Suprapubic skin (tissue), 4 donors: ENCODE measurements at regions not wholly inside any gene's neighbourhood (a gene's known extent, or its start where the extent isn't known, plus 50 kb on each side); places are given as distances from the start of the nearest gene placed in this dataset.

Experiments
- DNase-seq, 2 donors: peaks; one replicate each; pipeline ENCODE4 v3.0.0-alpha.2; 2019; ENCODE audit warnings: low spot score in 2 of 2
- H3K27ac ChIP-seq: fragments of 200-600 bp; sonication (generic); one replicate; pipeline ENCODE4 v1.5.1; 2019
- H3K27me3 ChIP-seq: fragments of 200-600 bp; sonication (generic); one replicate; pipeline ENCODE4 v1.5.1; 2019
- H3K36me3 ChIP-seq: fragments of 200-600 bp; sonication (generic); one replicate; pipeline ENCODE4 v1.5.1; 2019
- H3K4me1 ChIP-seq: fragments of 200-600 bp; sonication (generic); one replicate; pipeline ENCODE4 v1.5.1; 2019
- H3K4me3 ChIP-seq: fragments of 200-600 bp; sonication (generic); one replicate; pipeline ENCODE4 v1.5.1; 2019; ENCODE audit warnings: mild to moderate bottlenecking
- H3K9me3 ChIP-seq: fragments of 200-600 bp; sonication (generic); one replicate; pipeline ENCODE4 v1.5.1; 2019
- CTCF ChIP-seq, 2 donors: fragments of 200-600 bp in 1 of 2; fragments of 450-650 bp in 1 of 2; sonication (generic) in 1 of 2; IDR thresholded peaks; one replicate each; pipeline ENCODE4 v1.5.1; 2016 to 2019; ENCODE audit warnings: antibody characterized with exemption in 2 of 2, mild to moderate bottlenecking in 1 of 2, moderate library complexity in 1 of 2
- EP300 ChIP-seq: sonication (generic); formaldehyde crosslinking; IDR thresholded peaks from one replicate; pipeline ENCODE4 v1.6.1; 2017; ENCODE audit warnings: antibody characterized with exemption
- POLR2A ChIP-seq, 2 donors: fragments of 450-650 bp; IDR thresholded peaks; one replicate each; pipeline ENCODE4 v1.6.1; 2017; ENCODE audit warnings: antibody characterized with exemption in 2 of 2, mild to moderate bottlenecking in 2 of 2, moderate library complexity in 2 of 2
- POLR2AphosphoS5 ChIP-seq, 3 donors: sonication (generic); formaldehyde crosslinking; IDR thresholded peaks; one replicate each; pipeline ENCODE4 v1.6.1; 2017; ENCODE audit warnings: antibody characterized with exemption in 3 of 3
- WGBS: methylation state at CpG from one replicate; pipeline ENCODE4 v1.1.5; 2018; 5-methylcytosine and 5-hydroxymethylcytosine counted together

GRCh38 chr18:77461062-77461688 is 211.5 kb downstream of the GALR1 start:
- no peak overlapping the region for H3K4me3 ChIP-seq
- no peak for DNase-seq
- no peaks in the 10 kb centered on the region for H3K27me3 ChIP-seq
- H3K36me3 ChIP-seq: no peaks in the 10 kb centered on the region
- H3K27ac ChIP-seq: no peak overlapping the region
- TF ChIP-seq EP300: no peak
- no peak for TF ChIP-seq POLR2AphosphoS5 (IDR thresholded peaks at IDR 0.05)
- no peak for TF ChIP-seq CTCF (IDR thresholded peaks at IDR 0.05)
- TF ChIP-seq POLR2A (IDR thresholded peaks at IDR 0.05): no peak
- no peaks in the 10 kb centered on the region for H3K9me3 ChIP-seq
- WGBS: 60% methylated on average over 6 of the region's 6 CpGs
- no peaks in the 10 kb centered on the region for H3K4me1 ChIP-seq

GRCh38 chr18:77464917-77465316 is 215.3 kb downstream of the GALR1 start:
- H3K36me3 ChIP-seq: no peaks in the 10 kb centered on the region
- no peak for DNase-seq
- WGBS: 79% methylated on average over 3 of the region's 3 CpGs
- H3K9me3 ChIP-seq: no peaks in the 10 kb centered on the region
- TF ChIP-seq POLR2AphosphoS5 (IDR thresholded peaks at IDR 0.05) (no peak), POLR2A (IDR thresholded peaks at IDR 0.05) (no peak), EP300 (no peak), CTCF (IDR thresholded peaks at IDR 0.05) (no peak)
- H3K4me3 ChIP-seq: no peak overlapping the region
- no peak overlapping the region for H3K27ac ChIP-seq
- H3K27me3 ChIP-seq: no peaks in the 10 kb centered on the region
- H3K4me1 ChIP-seq: no peaks in the 10 kb centered on the region

DNA sequence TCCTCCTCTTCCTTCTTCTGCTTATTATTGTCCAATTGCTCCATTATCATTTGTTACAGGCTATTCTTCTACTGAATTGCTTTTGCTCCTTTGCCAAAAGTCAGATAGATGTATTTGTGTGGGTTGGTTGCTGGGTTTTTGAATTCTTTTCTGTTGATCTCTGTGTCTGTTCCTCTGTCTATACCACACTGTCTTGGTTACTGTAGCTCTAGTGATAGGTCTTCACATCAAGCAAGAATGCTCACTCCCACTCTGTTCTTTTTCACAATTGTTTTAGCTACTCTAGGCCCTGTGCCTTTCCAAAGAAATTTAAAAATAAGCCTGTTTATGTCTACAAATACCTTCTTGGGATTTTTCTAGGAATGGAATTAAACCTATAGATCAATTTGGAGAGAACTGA is 217.2 kb downstream of the GALR1 start:
- Histone ChIP-seq H3K27ac (no peak overlapping the region), H3K36me3 (no peaks in the 10 kb centered on the region), H3K4me3 (no peak overlapping the region), H3K27me3 (no peaks in the 10 kb centered on the region), H3K9me3 (no peaks in the 10 kb centered on the region), H3K4me1 (no peaks in the 10 kb centered on the region)
- no peak for DNase-seq
- TF ChIP-seq EP300 (no peak), CTCF (IDR thresholded peaks at IDR 0.05) (no peak), POLR2A (IDR thresholded peaks at IDR 0.05) (no peak), POLR2AphosphoS5 (IDR thresholded peaks at IDR 0.05) (no peak)

DNA sequence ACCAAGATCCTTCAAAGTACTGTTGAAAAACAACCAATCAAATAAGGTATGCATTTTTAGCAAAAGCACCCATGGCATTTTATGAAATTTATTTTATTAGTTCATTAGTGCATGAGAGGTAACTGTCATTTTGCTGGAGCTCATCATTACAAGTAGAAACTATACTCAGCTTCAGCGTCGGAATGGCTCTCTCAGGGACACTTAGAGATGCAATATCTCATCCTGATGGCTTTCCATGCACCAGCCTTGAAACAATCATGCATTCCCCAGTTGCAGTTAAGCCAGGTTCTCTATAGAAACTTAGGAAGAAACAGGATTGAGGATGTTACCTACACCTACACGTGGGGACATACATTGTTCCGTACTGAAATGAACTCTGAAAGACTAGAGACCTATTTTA is 219.5 kb downstream of the GALR1 start:
- Histone ChIP-seq H3K4me3 (no peak overlapping the region), H3K4me1 (no peaks in the 10 kb centered on the region), H3K36me3 (no peaks in the 10 kb centered on the region), H3K27me3 (no peaks in the 10 kb centered on the region), H3K27ac (no peak overlapping the region), H3K9me3 (no peaks in the 10 kb centered on the region)
- WGBS: 87% methylated on average over 4 of the region's 4 CpGs
- no peak for TF ChIP-seq EP300
- TF ChIP-seq CTCF (IDR thresholded peaks at IDR 0.05): no peak
- no peak for TF ChIP-seq POLR2AphosphoS5 (IDR thresholded peaks at IDR 0.05)
- no peak for TF ChIP-seq POLR2A (IDR thresholded peaks at IDR 0.05)
- no peak for DNase-seq

GRCh38 chr18:77470569-77471413 is 221.1 kb downstream of the GALR1 start:
- Histone ChIP-seq H3K4me1 (no peaks in the 10 kb centered on the region), H3K27me3 (no peaks in the 10 kb centered on the region), H3K36me3 (no peaks in the 10 kb centered on the region), H3K9me3 (no peaks in the 10 kb centered on the region), H3K4me3 (no peak overlapping the region), H3K27ac (no peak overlapping the region)
- WGBS: 52% methylated on average over 16 of the region's 16 CpGs
- TF ChIP-seq POLR2AphosphoS5 (IDR thresholded peaks at IDR 0.05) (no peak), POLR2A (IDR thresholded peaks at IDR 0.05) (no peak), CTCF (IDR thresholded peaks at IDR 0.05) (no peak), EP300 (no peak)
- DNase-seq: no peak
